NOMO-1 (cell line): ENCODE measurements at regions not wholly inside any gene's neighbourhood (a gene's known extent, or its start where the extent isn't known, plus 50 kb on each side); places are given as distances from the start of the nearest gene placed in this dataset.
A peak's percentile ranks its signal among the peaks of the same experiment; 100 is the strongest.

Experiments used
- DNase-seq, 2 experiments: peaks; one replicate each; lab custom pipeline; 2025; ENCODE audit not compliant: unreplicated experiment in 2 of 2; lab: John Stamatoyannopoulos, UW

- no peak for DNase-seq
These were observed 288.9 kb upstream of the KLF6 start for GRCh38 chr10:4073912-4074311.

- no peak for DNase-seq
These were observed 286.1 kb upstream of the KLF6 start for GRCh38 chr10:4070921-4071660.

- no peak for DNase-seq
These were observed 285.2 kb upstream of the KLF6 start for GRCh38 chr10:4070184-4070583.

- DNase-seq: no peak
These were observed 284.5 kb upstream of the KLF6 start for GRCh38 chr10:4069491-4069890.

GRCh38 chr10:4068629-4069028 lies 283.6 kb upstream of the KLF6 start:
- no peak for DNase-seq

GRCh38 chr10:4067931-4068561 lies 283.0 kb upstream of the KLF6 start:
- DNase-seq: peak in 1 of 2 experiments; percentile 78

GRCh38 chr10:4067531-4067930 lies 282.5 kb upstream of the KLF6 start:
- peak; percentile 85 for DNase-seq

- peak in 1 of 2 experiments; percentile 31 for DNase-seq
These were observed 281.8 kb upstream of the KLF6 start for GRCh38 chr10:4066581-4067390.

- DNase-seq: no peak
These were observed 279.5 kb upstream of the KLF6 start for GRCh38 chr10:4064489-4064888.

- no peak for DNase-seq
These were observed 278.7 kb upstream of the KLF6 start for GRCh38 chr10:4063717-4064116.

GRCh38 chr10:4062751-4063150 lies 277.7 kb upstream of the KLF6 start:
- no peak for DNase-seq

GRCh38 chr10:4062072-4062471 lies 277.1 kb upstream of the KLF6 start:
- no peak for DNase-seq

- DNase-seq: no peak
These were observed 276.5 kb upstream of the KLF6 start for GRCh38 chr10:4061441-4061951.

- peak; percentile 20 to 29 for DNase-seq
These were observed 274.6 kb upstream of the KLF6 start for GRCh38 chr10:4059471-4060138.

- peak; percentile 28 to 53 for DNase-seq
These were observed 273.6 kb upstream of the KLF6 start for GRCh38 chr10:4058514-4059029.

- DNase-seq: no peak
These were observed 272.9 kb upstream of the KLF6 start for GRCh38 chr10:4057725-4058513.

GRCh38 chr10:4057021-4057420 lies 272.0 kb upstream of the KLF6 start:
- no peak for DNase-seq

- no peak for DNase-seq
These were observed 269.8 kb upstream of the KLF6 start for GRCh38 chr10:4054656-4055435.

- peak; percentile 77 to 86 for DNase-seq
These were observed 268.9 kb upstream of the KLF6 start for GRCh38 chr10:4053940-4054339.
